PC-9 (cell line): ENCODE measurements at regions not wholly inside any gene's neighbourhood (a gene's known extent, or its start where the extent isn't known, plus 50 kb on each side); places are given as distances from the start of the nearest gene placed in this dataset.

Source experiments
- EZH2 ChIP-seq: fragments of 200-600 bp; sonication (generic); IDR thresholded peaks from 2 replicates; pipeline ENCODE4 v1.8.0; 2017; ENCODE audit warnings: antibody characterized with exemption, low read depth
- TF ChIP-seq, protein P1 (sequence below): fragments of 200-600 bp; sonication (generic); conservative IDR thresholded peaks from 2 replicates; pipeline ENCODE4 v1.6.1; 2017; ENCODE audit warnings: mixed run types, antibody characterized with exemption, mild to moderate bottlenecking, moderate library complexity

GRCh38 chr5:27832886-27833285 lies 794.5 kb upstream of the CDH9 start:
- TF ChIP-seq, protein P1, sequence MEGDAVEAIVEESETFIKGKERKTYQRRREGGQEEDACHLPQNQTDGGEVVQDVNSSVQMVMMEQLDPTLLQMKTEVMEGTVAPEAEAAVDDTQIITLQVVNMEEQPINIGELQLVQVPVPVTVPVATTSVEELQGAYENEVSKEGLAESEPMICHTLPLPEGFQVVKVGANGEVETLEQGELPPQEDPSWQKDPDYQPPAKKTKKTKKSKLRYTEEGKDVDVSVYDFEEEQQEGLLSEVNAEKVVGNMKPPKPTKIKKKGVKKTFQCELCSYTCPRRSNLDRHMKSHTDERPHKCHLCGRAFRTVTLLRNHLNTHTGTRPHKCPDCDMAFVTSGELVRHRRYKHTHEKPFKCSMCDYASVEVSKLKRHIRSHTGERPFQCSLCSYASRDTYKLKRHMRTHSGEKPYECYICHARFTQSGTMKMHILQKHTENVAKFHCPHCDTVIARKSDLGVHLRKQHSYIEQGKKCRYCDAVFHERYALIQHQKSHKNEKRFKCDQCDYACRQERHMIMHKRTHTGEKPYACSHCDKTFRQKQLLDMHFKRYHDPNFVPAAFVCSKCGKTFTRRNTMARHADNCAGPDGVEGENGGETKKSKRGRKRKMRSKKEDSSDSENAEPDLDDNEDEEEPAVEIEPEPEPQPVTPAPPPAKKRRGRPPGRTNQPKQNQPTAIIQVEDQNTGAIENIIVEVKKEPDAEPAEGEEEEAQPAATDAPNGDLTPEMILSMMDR, result no peak
- no peak for TF ChIP-seq EZH2
